ENCODE measurements at regions not wholly inside any gene's neighbourhood (a gene's known extent, or its start where the extent isn't known, plus 50 kb on each side); places are given as distances from the start of the nearest gene placed in this dataset.

DNA sequence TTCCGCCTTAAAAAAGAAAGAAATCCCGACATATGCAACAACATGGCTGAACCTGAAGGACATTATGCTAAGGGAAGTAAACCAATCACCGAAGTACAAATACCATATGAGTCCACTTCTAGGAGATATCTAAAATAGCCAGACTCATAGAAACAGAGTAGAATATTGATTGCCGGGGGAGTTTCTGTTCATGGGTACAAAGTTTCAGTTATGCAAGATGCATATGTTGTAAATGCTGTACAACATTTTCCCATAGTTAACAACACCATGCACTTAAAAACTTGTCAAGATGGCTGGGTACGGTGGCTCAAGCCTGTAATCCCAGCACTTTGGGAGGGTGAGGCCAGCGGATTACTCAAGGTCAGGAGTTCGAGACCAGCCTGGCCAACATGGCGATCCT lies 251.5 kb upstream of the EEF2KMT start:
- TF ChIP-seq, protein P1, sequence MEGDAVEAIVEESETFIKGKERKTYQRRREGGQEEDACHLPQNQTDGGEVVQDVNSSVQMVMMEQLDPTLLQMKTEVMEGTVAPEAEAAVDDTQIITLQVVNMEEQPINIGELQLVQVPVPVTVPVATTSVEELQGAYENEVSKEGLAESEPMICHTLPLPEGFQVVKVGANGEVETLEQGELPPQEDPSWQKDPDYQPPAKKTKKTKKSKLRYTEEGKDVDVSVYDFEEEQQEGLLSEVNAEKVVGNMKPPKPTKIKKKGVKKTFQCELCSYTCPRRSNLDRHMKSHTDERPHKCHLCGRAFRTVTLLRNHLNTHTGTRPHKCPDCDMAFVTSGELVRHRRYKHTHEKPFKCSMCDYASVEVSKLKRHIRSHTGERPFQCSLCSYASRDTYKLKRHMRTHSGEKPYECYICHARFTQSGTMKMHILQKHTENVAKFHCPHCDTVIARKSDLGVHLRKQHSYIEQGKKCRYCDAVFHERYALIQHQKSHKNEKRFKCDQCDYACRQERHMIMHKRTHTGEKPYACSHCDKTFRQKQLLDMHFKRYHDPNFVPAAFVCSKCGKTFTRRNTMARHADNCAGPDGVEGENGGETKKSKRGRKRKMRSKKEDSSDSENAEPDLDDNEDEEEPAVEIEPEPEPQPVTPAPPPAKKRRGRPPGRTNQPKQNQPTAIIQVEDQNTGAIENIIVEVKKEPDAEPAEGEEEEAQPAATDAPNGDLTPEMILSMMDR (IDR thresholded peaks at IDR 0.05), result no peak
- TF ChIP-seq POLR2A (IDR thresholded peaks at IDR 0.05), result no peak
